Body of pancreas (tissue), 4 donors: ENCODE measurements at regions not wholly inside any gene's neighbourhood (a gene's known extent, or its start where the extent isn't known, plus 50 kb on each side); places are given as distances from the start of the nearest gene placed in this dataset.
"Not testable (repeated sequence)": the region's sequence is repeated elsewhere in the genome, so short reads cannot be mapped to it uniquely, and the experiment has no call there.

ENCODE experiments used
- ATAC-seq: fragments of 150-250 bp; one replicate; pipeline ENCODE4 v1.9.1; 2016
- DNase-seq, 4 donors: peaks; one replicate each; pipeline ENCODE4 v3.0.0-alpha.2; 2019
- H3K27ac ChIP-seq, 4 donors: fragments of 200-600 bp; sonication (generic); 1 replicate in 3 of 4; 2 replicates in 1 of 4; pipeline versions ENCODE4 v1.5.1 to v1.6.1; 2016 to 2019; ENCODE audit warnings: mild to moderate bottlenecking in 1 of 4, mixed read lengths in 1 of 4, moderate library complexity in 1 of 4
- H3K27me3 ChIP-seq, 2 donors: fragments of 200-600 bp; sonication (generic); one replicate each; pipeline ENCODE4 v1.6.0; 2016; ENCODE audit warnings: mild to moderate bottlenecking in 1 of 2
- H3K36me3 ChIP-seq, 2 donors: fragments of 200-600 bp; sonication (generic); replicated peaks in 1 of 2; 2 replicates each; pipeline ENCODE4 v1.5.1; 2016; ENCODE audit warnings: low read depth in 2 of 2; ENCODE audit not compliant: insufficient read depth in 1 of 2
- H3K4me1 ChIP-seq: fragments of 200-600 bp; sonication (generic); one replicate; pipeline ENCODE4 v1.6.0; 2016
- H3K4me3 ChIP-seq, 2 donors: fragments of 200-600 bp; sonication (generic); 1 replicate in 1 of 2; 2 replicates in 1 of 2; pipeline ENCODE4 v1.5.1; 2016 to 2019
- H3K9me3 ChIP-seq, 3 donors: fragments of 200-600 bp; sonication (generic); 1 replicate in 2 of 3; 2 replicates in 1 of 3; pipeline ENCODE4 v1.5.1; 2016
- POLR2A ChIP-seq, 3 donors: fragments of 450-650 bp; IDR thresholded peaks; one replicate each; pipeline ENCODE4 v1.6.1; 2016; ENCODE audit warnings: antibody characterized with exemption in 3 of 3, mild to moderate bottlenecking in 2 of 3
- WGBS, 2 donors: methylation state at CpG; one replicate each; pipeline ENCODE4 v1.1.5; 2017; 5-methylcytosine and 5-hydroxymethylcytosine counted together
- intact Hi-C: fragments of 100-400 bp; cut with DNase I; formaldehyde crosslinking; loops from one replicate; pipeline ENCODE4 v1.15.1; 2023
- TF ChIP-seq, protein P1 (sequence below), 7 experiments: fragments of 450-650 bp in 4 of 7; fragments of 200-600 bp in 3 of 7; sonication (generic) in 3 of 7; IDR thresholded peaks; one replicate each; pipeline ENCODE4 v1.5.1; 2016 to 2019; ENCODE audit warnings: antibody characterized with exemption in 7 of 7

DNA sequence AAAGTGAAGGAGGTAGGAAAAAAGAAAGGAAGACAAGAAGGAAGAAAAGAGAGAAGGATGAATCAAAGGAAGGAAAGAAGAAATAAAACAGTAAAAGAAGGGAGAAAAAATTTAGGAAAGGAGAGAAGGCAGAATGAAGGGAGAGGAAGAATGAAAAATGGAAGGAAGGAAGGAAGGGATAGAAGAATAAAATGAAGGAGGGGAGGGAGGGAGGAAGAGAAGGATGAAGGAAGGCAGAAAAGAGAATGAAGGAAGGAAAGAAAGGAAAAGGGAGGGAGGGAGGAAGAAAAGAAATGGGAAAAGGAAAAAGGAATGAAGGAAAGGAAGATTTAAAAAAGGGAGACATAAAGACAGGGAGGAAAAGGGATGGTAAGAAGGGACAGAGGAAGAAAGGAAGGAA is 393.7 kb upstream of the GRM7 start:
- Histone ChIP-seq H3K4me1 (no peaks in the 10 kb centered on the region), H3K27me3 (no peaks in the 10 kb centered on the region), H3K36me3 (no peaks in the 10 kb centered on the region), H3K4me3 (no peak overlapping the region), H3K9me3 (no peaks in the 10 kb centered on the region), H3K27ac (no peak overlapping the region)
- DNase-seq (no peak), ATAC-seq (no peak)
- TF ChIP-seq, protein P1, sequence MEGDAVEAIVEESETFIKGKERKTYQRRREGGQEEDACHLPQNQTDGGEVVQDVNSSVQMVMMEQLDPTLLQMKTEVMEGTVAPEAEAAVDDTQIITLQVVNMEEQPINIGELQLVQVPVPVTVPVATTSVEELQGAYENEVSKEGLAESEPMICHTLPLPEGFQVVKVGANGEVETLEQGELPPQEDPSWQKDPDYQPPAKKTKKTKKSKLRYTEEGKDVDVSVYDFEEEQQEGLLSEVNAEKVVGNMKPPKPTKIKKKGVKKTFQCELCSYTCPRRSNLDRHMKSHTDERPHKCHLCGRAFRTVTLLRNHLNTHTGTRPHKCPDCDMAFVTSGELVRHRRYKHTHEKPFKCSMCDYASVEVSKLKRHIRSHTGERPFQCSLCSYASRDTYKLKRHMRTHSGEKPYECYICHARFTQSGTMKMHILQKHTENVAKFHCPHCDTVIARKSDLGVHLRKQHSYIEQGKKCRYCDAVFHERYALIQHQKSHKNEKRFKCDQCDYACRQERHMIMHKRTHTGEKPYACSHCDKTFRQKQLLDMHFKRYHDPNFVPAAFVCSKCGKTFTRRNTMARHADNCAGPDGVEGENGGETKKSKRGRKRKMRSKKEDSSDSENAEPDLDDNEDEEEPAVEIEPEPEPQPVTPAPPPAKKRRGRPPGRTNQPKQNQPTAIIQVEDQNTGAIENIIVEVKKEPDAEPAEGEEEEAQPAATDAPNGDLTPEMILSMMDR (IDR thresholded peaks at IDR 0.05), result no peak
- no peak for TF ChIP-seq POLR2A (IDR thresholded peaks at IDR 0.05)
- intact Hi-C loops, result no loop called here

DNA sequence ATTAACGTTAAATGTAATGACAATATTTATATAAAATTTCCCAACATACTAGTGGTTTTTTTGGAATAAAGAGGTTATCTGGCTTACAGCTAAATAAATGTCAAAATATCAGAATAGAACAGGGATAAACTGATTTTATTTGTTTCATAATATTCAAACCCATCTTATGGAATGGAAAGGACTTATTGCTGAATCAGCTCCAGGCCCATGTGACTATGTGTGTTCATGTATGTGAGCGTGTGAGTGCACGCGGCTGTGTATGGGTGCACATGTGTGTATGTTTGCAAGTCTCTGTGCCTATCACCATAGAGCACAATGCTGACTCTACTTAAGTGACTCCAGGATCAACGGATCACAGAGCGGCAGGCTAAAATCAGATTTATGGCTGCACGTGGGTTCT is 392.3 kb upstream of the GRM7 start:
- Histone ChIP-seq H3K27ac (no peak overlapping the region), H3K4me3 (no peak overlapping the region), H3K36me3 (no peaks in the 10 kb centered on the region), H3K27me3 (no peaks in the 10 kb centered on the region), H3K4me1 (no peaks in the 10 kb centered on the region), H3K9me3 (no peaks in the 10 kb centered on the region)
- intact Hi-C loops, result no loop called here
- 89 to 92% methylated on average over 7 of the region's 7 CpGs for WGBS, 2 donors
- DNase-seq (no peak), ATAC-seq (no peak)
- TF ChIP-seq POLR2A (IDR thresholded peaks at IDR 0.05), result no peak

DNA sequence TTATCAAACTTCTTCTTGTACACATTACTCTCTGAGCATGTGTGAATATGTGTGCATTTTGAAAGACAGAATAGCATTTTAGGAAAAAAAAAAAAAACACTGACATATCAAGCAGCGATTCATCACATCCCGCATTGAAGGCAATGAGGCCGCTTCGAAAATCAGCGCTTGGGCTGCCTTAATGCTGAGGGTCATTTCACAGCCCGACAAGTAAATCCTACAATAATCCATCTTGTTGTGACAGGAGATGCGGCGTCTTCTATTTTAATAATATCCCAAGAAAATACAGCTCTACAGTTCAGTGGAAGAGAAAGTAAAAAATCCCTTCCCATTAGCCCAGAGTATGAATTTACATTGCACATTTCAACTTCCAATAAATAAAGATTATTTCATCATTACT is 389.2 kb upstream of the GRM7 start:
- intact Hi-C loops, result no loop called here
- H3K27ac ChIP-seq, result no peak overlapping the region
- no peak for ATAC-seq
- no peak for DNase-seq
- no peak overlapping the region for H3K4me3 ChIP-seq
- H3K9me3 ChIP-seq, result no peaks in the 10 kb centered on the region
- no peak for TF ChIP-seq POLR2A (IDR thresholded peaks at IDR 0.05)
- TF ChIP-seq, protein P1 (IDR thresholded peaks at IDR 0.05), result no peak
- no peaks in the 10 kb centered on the region for H3K27me3 ChIP-seq
- H3K4me1 ChIP-seq, result no peaks in the 10 kb centered on the region
- no peaks in the 10 kb centered on the region for H3K36me3 ChIP-seq
- WGBS, 2 donors, result 79 to 86% methylated on average over 8 of the region's 8 CpGs

DNA sequence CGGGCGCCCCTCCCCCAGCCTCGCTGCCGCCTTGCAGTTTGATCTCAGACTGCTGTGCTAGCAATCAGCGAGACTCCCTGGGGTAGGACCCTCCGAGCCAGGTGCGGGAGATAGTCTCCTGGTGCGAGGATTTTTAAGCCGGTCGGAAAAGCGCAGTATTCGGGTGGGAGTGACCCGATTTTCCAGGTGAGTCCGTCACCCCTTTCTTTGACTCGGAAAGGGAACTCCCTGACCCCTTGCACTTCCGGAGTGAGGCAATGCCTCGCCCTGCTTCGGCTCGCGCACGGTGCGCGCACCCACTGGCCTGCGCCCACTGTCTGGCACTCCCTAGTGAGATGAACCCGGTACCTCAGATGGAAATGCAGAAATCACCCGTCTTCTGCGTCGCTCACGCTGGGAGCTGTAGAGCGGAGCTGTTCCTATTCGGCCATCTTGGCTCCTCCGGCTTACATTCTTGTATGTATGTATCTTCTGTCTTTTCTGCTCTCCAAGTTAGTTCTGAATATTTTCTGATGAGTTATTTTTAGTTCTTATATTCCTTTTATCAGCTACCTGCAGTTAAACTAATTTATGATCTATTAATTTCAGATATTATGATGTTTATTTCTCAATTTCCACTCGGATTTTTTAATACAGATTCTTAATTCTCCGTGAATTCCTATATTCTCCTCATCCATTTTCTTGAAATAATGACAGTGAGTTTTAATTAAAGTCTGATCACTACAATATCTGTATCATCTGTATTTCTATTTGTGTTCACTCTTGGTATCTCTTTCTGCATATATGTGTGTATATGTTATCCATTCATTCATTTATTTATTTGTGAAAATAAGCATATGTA is 370.2 kb upstream of the GRM7 start:
- H3K36me3 ChIP-seq, ATAC-seq, H3K27ac ChIP-seq, H3K9me3 ChIP-seq, H3K4me3 ChIP-seq, DNase-seq, H3K27me3 ChIP-seq, H3K4me1 ChIP-seq, intact Hi-C loops: not testable (repeated sequence)
- WGBS, 2 donors, result 83 to 86% methylated on average over 18 to 27 of the region's 34 CpGs

DNA sequence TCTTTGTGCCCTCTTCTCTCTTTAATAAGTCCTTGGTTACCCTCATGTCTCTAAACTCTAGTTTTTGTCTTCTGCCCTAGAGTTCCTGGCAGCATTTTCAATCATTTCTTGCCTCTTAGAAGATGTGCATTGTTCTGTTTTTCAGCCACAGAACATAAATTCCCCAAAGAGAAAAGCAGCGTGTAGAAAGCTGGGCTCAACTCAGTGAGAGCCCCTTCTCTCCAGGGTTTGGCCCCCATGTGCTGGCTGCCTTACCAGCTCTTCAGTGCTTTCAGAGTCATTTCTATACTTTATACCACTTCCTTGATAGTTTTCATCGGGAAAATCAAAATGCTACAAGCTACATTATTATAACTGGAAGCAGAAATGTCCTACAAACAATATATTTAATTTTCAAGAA is 369.1 kb upstream of the GRM7 start:
- no peaks in the 10 kb centered on the region for H3K36me3 ChIP-seq
- H3K9me3 ChIP-seq, result no peaks in the 10 kb centered on the region
- no peaks in the 10 kb centered on the region for H3K4me1 ChIP-seq
- 85 to 90% methylated on average over 2 of the region's 2 CpGs for WGBS, 2 donors
- DNase-seq, result no peak
- no peak for ATAC-seq
- intact Hi-C loops, result no loop called here
- H3K27me3 ChIP-seq, result no peaks in the 10 kb centered on the region
- TF ChIP-seq, protein P1 (IDR thresholded peaks at IDR 0.05), result no peak
- TF ChIP-seq POLR2A (IDR thresholded peaks at IDR 0.05), result no peak
- H3K27ac ChIP-seq, result no peak overlapping the region
- no peak overlapping the region for H3K4me3 ChIP-seq

DNA sequence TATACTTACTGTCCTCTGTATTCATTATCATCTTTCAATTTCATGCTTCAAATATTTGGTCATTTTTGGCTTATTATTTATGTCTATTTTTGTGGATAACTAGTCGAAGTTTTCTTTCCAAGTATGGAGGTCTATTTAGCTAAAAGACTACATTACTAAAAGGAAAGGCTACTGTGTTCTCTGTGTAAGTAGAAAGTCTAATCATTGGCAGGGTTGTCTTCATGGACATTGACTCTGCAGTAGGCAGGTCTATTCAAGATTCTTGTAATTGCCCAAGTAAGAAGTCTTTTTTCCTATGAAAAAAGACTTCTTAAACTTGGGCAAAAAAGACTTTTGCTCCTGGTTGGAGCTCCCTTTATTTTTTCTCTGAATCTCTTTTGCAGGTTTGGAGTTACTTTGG is 368.6 kb upstream of the GRM7 start:
- Histone ChIP-seq H3K4me1 (no peaks in the 10 kb centered on the region), H3K36me3 (no peaks in the 10 kb centered on the region), H3K27ac (no peak overlapping the region), H3K27me3 (no peaks in the 10 kb centered on the region), H3K4me3 (no peak overlapping the region), H3K9me3 (no peaks in the 10 kb centered on the region)
- intact Hi-C loops, result no loop called here
- no peak for TF ChIP-seq POLR2A (IDR thresholded peaks at IDR 0.05)
- TF ChIP-seq, protein P1 (IDR thresholded peaks at IDR 0.05), result no peak
- no peak for ATAC-seq
- DNase-seq, result no peak
- WGBS, 2 donors, result 49 to 55% methylated on average over 1 of the region's 1 CpG

DNA sequence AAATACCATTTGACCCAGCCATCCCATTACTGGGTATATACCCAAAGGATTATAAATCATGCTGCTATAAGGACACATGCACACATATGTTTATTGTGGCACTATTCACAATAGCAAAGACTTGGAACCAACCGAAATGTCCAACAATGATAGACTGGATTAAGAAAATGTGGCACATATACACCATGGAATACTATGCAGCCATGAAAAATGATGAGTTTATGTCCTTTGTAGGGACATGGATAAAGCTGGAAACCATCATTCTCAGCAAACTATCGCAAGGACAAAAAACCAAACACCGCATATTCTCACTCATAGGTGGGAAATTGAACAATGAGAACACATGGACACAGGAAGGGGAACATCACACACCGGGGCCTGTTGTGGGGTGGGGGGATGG is 362.0 kb upstream of the GRM7 start:
- WGBS, 2 donors, result 93% methylated on average over 4 of the region's 4 CpGs

More for the DNA sequence above, 362.0 kb upstream of the GRM7 start:
- intact Hi-C loops, H3K27me3 ChIP-seq, H3K27ac ChIP-seq, H3K9me3 ChIP-seq, H3K4me1 ChIP-seq, H3K4me3 ChIP-seq, ATAC-seq, DNase-seq, H3K36me3 ChIP-seq: not testable (repeated sequence)
